Neutrophil (primary cell): ENCODE measurements at regions not wholly inside any gene's neighbourhood (a gene's known extent, or its start where the extent isn't known, plus 50 kb on each side); places are given as distances from the start of the nearest gene placed in this dataset.

Source experiments
- H3K27ac ChIP-seq: fragments of 200-600 bp; sonication (generic); 2 replicates; pipeline ENCODE4 v1.5.1; 2016; ENCODE audit warnings: mild to moderate bottlenecking, moderate library complexity
- H3K27me3 ChIP-seq: fragments of 200-600 bp; sonication (generic); 2 replicates; pipeline ENCODE4 v1.6.0; 2016; ENCODE audit warnings: mild to moderate bottlenecking
- H3K36me3 ChIP-seq: fragments of 200-600 bp; sonication (generic); 2 replicates; pipeline ENCODE4 v1.5.1; 2017
- H3K4me1 ChIP-seq, 2 experiments: fragments of 200-600 bp in 1 of 2; sonication (generic) in 1 of 2; 1 replicate in 1 of 2; 2 replicates in 1 of 2; pipeline versions ENCODE4 v1.5.1 to v1.6.1; 2013 to 2016; ENCODE audit warnings: low read depth in 1 of 2, low read length in 1 of 2, mild to moderate bottlenecking in 1 of 2, moderate library complexity in 1 of 2; ENCODE audit not compliant: control insufficient read depth in 1 of 2, insufficient read depth in 1 of 2
- H3K4me3 ChIP-seq, 2 experiments: fragments of 200-600 bp in 1 of 2; sonication (generic) in 1 of 2; 1 replicate in 1 of 2; 2 replicates in 1 of 2; pipeline ENCODE4 v1.5.1; 2013 to 2016; ENCODE audit warnings: low read depth in 1 of 2, low read length in 1 of 2, mild to moderate bottlenecking in 1 of 2, moderate library complexity in 1 of 2
- H3K9me3 ChIP-seq: fragments of 200-600 bp; sonication (generic); 2 replicates; pipeline ENCODE4 v1.5.1; 2016
- CTCF ChIP-seq: fragments of 200-600 bp; sonication (generic); IDR thresholded peaks from 2 replicates; pipeline ENCODE4 v1.5.1; 2016; ENCODE audit warnings: antibody characterized with exemption

- H3K27ac ChIP-seq: no peak overlapping the region
- no peaks in the 10 kb centered on the region for H3K36me3 ChIP-seq
- no peaks in the 10 kb centered on the region for H3K9me3 ChIP-seq
- no peaks in the 10 kb centered on the region for H3K27me3 ChIP-seq
- no peak overlapping the region for H3K4me3 ChIP-seq
- TF ChIP-seq CTCF: no peak
- H3K4me1 ChIP-seq: peaks cover 0 to 5% of the 10 kb centered on the region in 2 experiments
Measured at GRCh38 chr3:72336114-72336651, 512.1 kb downstream of the SHQ1 start.

GRCh38 chr3:72335458-72336095 is 512.7 kb downstream of the SHQ1 start:
- H3K9me3 ChIP-seq: no peaks in the 10 kb centered on the region
- TF ChIP-seq CTCF: no peak
- H3K4me1 ChIP-seq: peaks cover 0 to 5% of the 10 kb centered on the region in 2 experiments
- no peak overlapping the region for H3K4me3 ChIP-seq
- H3K27me3 ChIP-seq: no peaks in the 10 kb centered on the region
- H3K36me3 ChIP-seq: no peaks in the 10 kb centered on the region
- H3K27ac ChIP-seq: no peak overlapping the region

GRCh38 chr3:72334681-72335457 is 513.4 kb downstream of the SHQ1 start:
- Histone ChIP-seq H3K36me3 (no peaks in the 10 kb centered on the region), H3K4me1 (peaks cover 0 to 5% of the 10 kb centered on the region in 2 experiments), H3K9me3 (no peaks in the 10 kb centered on the region), H3K27me3 (peaks cover 3% of the 10 kb centered on the region), H3K27ac (no peak overlapping the region), H3K4me3 (no peak overlapping the region)
- TF ChIP-seq CTCF: no peak

GRCh38 chr3:72332689-72333088 is 515.6 kb downstream of the SHQ1 start:
- TF ChIP-seq CTCF: no peak
- Histone ChIP-seq H3K4me1 (peaks cover 0 to 5% of the 10 kb centered on the region in 2 experiments), H3K27ac (no peak overlapping the region), H3K27me3 (peaks cover 24% of the 10 kb centered on the region), H3K9me3 (no peaks in the 10 kb centered on the region), H3K4me3 (no peak overlapping the region), H3K36me3 (no peaks in the 10 kb centered on the region)

GRCh38 chr3:72332036-72332435 is 516.2 kb downstream of the SHQ1 start:
- H3K4me3 ChIP-seq: no peak overlapping the region
- peaks cover 24% of the 10 kb centered on the region for H3K27me3 ChIP-seq
- no peaks in the 10 kb centered on the region for H3K36me3 ChIP-seq
- H3K4me1 ChIP-seq: peaks cover 0 to 3% of the 10 kb centered on the region in 2 experiments
- H3K9me3 ChIP-seq: no peaks in the 10 kb centered on the region
- no peak overlapping the region for H3K27ac ChIP-seq
- no peak for TF ChIP-seq CTCF
